H1 (cell line): ENCODE measurements at regions not wholly inside any gene's neighbourhood (a gene's known extent, or its start where the extent isn't known, plus 50 kb on each side); places are given as distances from the start of the nearest gene placed in this dataset.

Experiments used
- CTCF ChIA-PET: fragments of 300-600 bp; sonication (Branson Sonifier 250); formaldehyde crosslinking; loops from one replicate; lab custom pipeline; 2021; ENCODE audit not compliant: partially characterized antibody; lab: Charles Lee
- POLR2A ChIA-PET: fragments of 300-600 bp; sonication (Branson Sonifier 250); formaldehyde crosslinking; loops from one replicate; lab custom pipeline; 2021; ENCODE audit warnings: inconsistent platforms; ENCODE audit not compliant: partially characterized antibody; lab: Charles Lee
- DNase-seq, 2 experiments: peaks; one replicate each; pipeline versions ENCODE4 v3.0.0 to v3.0.0-alpha.2; 2010 to 2022; ENCODE audit warnings: low spot score in 2 of 2, low read depth in 1 of 2, mixed read lengths in 1 of 2
- FAIRE-seq: peaks from 2 replicates; lab custom pipeline; 2011; peaks lifted over from hg19 to GRCh38; lab: Jason Lieb, UNC
- H2AFZ ChIP-seq: 2 replicates; pipeline ENCODE4 v1.8.1; 2012; ENCODE audit warnings: low read length, inconsistent platforms
- H2AK5ac ChIP-seq: 2 replicates; pipeline ENCODE4 v1.6.1; 2013; ENCODE audit warnings: low read depth, low read length
- H2BK120ac ChIP-seq: replicated peaks from 2 replicates; pipeline ENCODE3; 2013; ENCODE audit warnings: low read depth, low read length, inconsistent platforms
- H2BK12ac ChIP-seq: 2 replicates; pipeline ENCODE4 v1.6.1; 2013; ENCODE audit warnings: low read depth, low read length
- H2BK15ac ChIP-seq: 2 replicates; pipeline ENCODE4 v1.6.1; 2013; ENCODE audit warnings: low read length
- H2BK20ac ChIP-seq: 2 replicates; pipeline ENCODE4 v1.6.1; 2013; ENCODE audit warnings: low read length
- H2BK5ac ChIP-seq: 2 replicates; pipeline ENCODE4 v1.6.1; 2013; ENCODE audit warnings: low read depth, low read length
- H3K14ac ChIP-seq: 2 replicates; pipeline ENCODE4 v1.6.1; 2013; ENCODE audit warnings: inconsistent platforms; ENCODE audit not compliant: insufficient read length
- H3K18ac ChIP-seq: 2 replicates; pipeline ENCODE4 v1.6.1; 2013; ENCODE audit warnings: low read length; ENCODE audit errors: extremely low read depth
- H3K23ac ChIP-seq: 2 replicates; pipeline ENCODE4 v1.6.1; 2013; ENCODE audit warnings: inconsistent platforms; ENCODE audit not compliant: insufficient read length
- H3K23me2 ChIP-seq: 2 replicates; pipeline ENCODE4 v1.6.1; 2013; ENCODE audit warnings: low read depth, low read length
- H3K27ac ChIP-seq: 2 replicates; pipeline ENCODE4 v1.6.1; 2011; ENCODE audit warnings: low read depth, low read length, inconsistent platforms
- H3K27me3 ChIP-seq, 4 experiments: replicated peaks in 1 of 4; 1 replicate in 1 of 4; 2 replicates in 3 of 4; pipeline versions ENCODE4 v1.6.1 to v1.8.1; 2011 to 2013; ENCODE audit warnings: low read length in 3 of 4, mild to moderate bottlenecking in 3 of 4, inconsistent platforms in 2 of 4, mixed read lengths in 2 of 4, moderate library complexity in 1 of 4; ENCODE audit not compliant: control insufficient read depth in 3 of 4, insufficient read depth in 3 of 4; ENCODE audit errors: extremely low read depth in 1 of 4
- H3K36me3 ChIP-seq, 4 experiments: 2 replicates each; pipeline versions ENCODE4 v1.6.1 to v1.8.1; 2011 to 2013; ENCODE audit warnings: mild to moderate bottlenecking in 4 of 4, low read length in 3 of 4, moderate library complexity in 2 of 4, control low read depth in 1 of 4, inconsistent platforms in 1 of 4; ENCODE audit not compliant: insufficient read depth in 4 of 4, control insufficient read depth in 2 of 4
- H3K4ac ChIP-seq: replicated peaks from 2 replicates; pipeline ENCODE3; 2013; ENCODE audit warnings: low read length, low read depth, mixed read lengths, inconsistent platforms; ENCODE audit not compliant: insufficient read length
- H3K4me1 ChIP-seq, 4 experiments: replicated peaks in 1 of 4; 1 replicate in 1 of 4; 2 replicates in 3 of 4; pipeline versions ENCODE4 v1.6.1 to v1.8.1; 2011 to 2013; ENCODE audit warnings: low read length in 3 of 4, inconsistent platforms in 2 of 4, mixed read lengths in 1 of 4; ENCODE audit not compliant: insufficient read depth in 4 of 4, control insufficient read depth in 3 of 4
- H3K4me2 ChIP-seq, 2 experiments: 2 replicates each; pipeline versions ENCODE4 v1.6.1 to v1.8.1; 2011 to 2013; ENCODE audit warnings: low read depth in 2 of 2, low read length in 2 of 2, control low read depth in 1 of 2, inconsistent platforms in 1 of 2, mild to moderate bottlenecking in 1 of 2; ENCODE audit not compliant: insufficient read depth in 1 of 2
- H3K4me3 ChIP-seq, 4 experiments: fragments of 200-600, 300-600 bp in 1 of 4; sonication (generic), shearing (Covaris generic), sonication (Bioruptor Twin) in 1 of 4; 2 replicates each; pipeline versions ENCODE4 v1.5.1 to v1.8.1; 2011 to 2016; ENCODE audit warnings: low read length in 4 of 4, low read depth in 3 of 4, control low read depth in 2 of 4, inconsistent platforms in 2 of 4, mild to moderate bottlenecking in 2 of 4, mixed read lengths in 1 of 4, moderate library complexity in 1 of 4; ENCODE audit not compliant: insufficient read depth in 2 of 4; ENCODE audit errors: extremely low read depth in 1 of 4
- H3K56ac ChIP-seq: replicated peaks from 2 replicates; pipeline ENCODE3; 2013; ENCODE audit warnings: low read depth, mild to moderate bottlenecking, mixed read lengths, low read length, inconsistent platforms; ENCODE audit not compliant: insufficient read length
- H3K79me1 ChIP-seq: 2 replicates; pipeline ENCODE4 v1.6.1; 2013; ENCODE audit warnings: low read depth, low read length, control low read depth
- H3K79me2 ChIP-seq, 2 experiments: 2 replicates each; pipeline versions ENCODE4 v1.6.1 to v1.8.1; 2012 to 2013; ENCODE audit warnings: low read length in 2 of 2, mild to moderate bottlenecking in 2 of 2, inconsistent platforms in 1 of 2; ENCODE audit not compliant: insufficient read depth in 2 of 2, control insufficient read depth in 1 of 2
- H3K9ac ChIP-seq, 4 experiments: replicated peaks in 1 of 4; 1 replicate in 1 of 4; 2 replicates in 3 of 4; pipeline versions ENCODE4 v1.6.1 to v1.8.1; 2011 to 2013; ENCODE audit warnings: low read depth in 3 of 4, low read length in 3 of 4, control low read depth in 2 of 4, mild to moderate bottlenecking in 2 of 4, moderate library complexity in 2 of 4, inconsistent platforms in 1 of 4; ENCODE audit errors: extremely low read depth in 1 of 4
- H3K9me3 ChIP-seq, 2 experiments: 2 replicates each; pipeline versions ENCODE4 v1.6.1 to v1.8.1; 2012 to 2013; ENCODE audit warnings: mild to moderate bottlenecking in 2 of 2, moderate library complexity in 2 of 2, control low read depth in 1 of 2, inconsistent platforms in 1 of 2, low read depth in 1 of 2, low read length in 1 of 2, mixed read lengths in 1 of 2; ENCODE audit not compliant: insufficient read depth in 2 of 2
- H4K20me1 ChIP-seq, 2 experiments: replicated peaks in 1 of 2; 2 replicates each; pipeline versions ENCODE3 to v1.8.1; 2011 to 2013; ENCODE audit warnings: inconsistent platforms in 2 of 2, low read length in 2 of 2, mild to moderate bottlenecking in 1 of 2; ENCODE audit not compliant: insufficient read depth in 2 of 2, control insufficient read depth in 1 of 2
- H4K5ac ChIP-seq: 2 replicates; pipeline ENCODE4 v1.6.1; 2013; ENCODE audit warnings: low read length, low read depth, mixed read lengths, inconsistent platforms; ENCODE audit not compliant: insufficient read length
- H4K8ac ChIP-seq: 2 replicates; pipeline ENCODE4 v1.8.0; 2013; ENCODE audit warnings: mild to moderate bottlenecking, moderate library complexity, low read length, inconsistent platforms; ENCODE audit not compliant: insufficient read depth; ENCODE audit errors: extremely low read depth
- H4K91ac ChIP-seq: replicated peaks from 2 replicates; pipeline ENCODE3; 2013; ENCODE audit warnings: low read length, mixed read lengths, inconsistent platforms; ENCODE audit not compliant: insufficient read length
- CBX5 ChIP-seq: fragments of 300-800, 300-1000 bp; sonication (generic); IDR thresholded peaks from 2 replicates; pipeline ENCODE4 v1.7.1; 2016; ENCODE audit warnings: antibody characterized with exemption, low read length, low read depth
- SUZ12 ChIP-seq: fragments of 200-600 bp; sonication (generic); IDR thresholded peaks from 2 replicates; pipeline ENCODE4 v1.6.1; 2012; ENCODE audit warnings: mild to moderate bottlenecking, inconsistent platforms, low read length, moderate library complexity, mixed read lengths
- TAF1 ChIP-seq: IDR thresholded peaks from 2 replicates; pipeline ENCODE4 v1.6.1; 2011; ENCODE audit warnings: mild to moderate bottlenecking, low read depth, low read length
- WGBS, 2 experiments: shearing (Covaris generic) in 1 of 2; methylation state at CpG; one replicate each; pipeline versions ENCODE4 v1.1.6 to v1.1.7; 2013 to 2015; ENCODE audit warnings: low lambda C conversion rate in 2 of 2, mixed read lengths in 2 of 2, inconsistent platforms in 1 of 2, low coverage in 1 of 2, missing lambda C conversion rate in 1 of 2; ENCODE audit not compliant: insufficient replicate concordance in 2 of 2, insufficient coverage in 1 of 2, insufficient read length in 1 of 2; ENCODE audit errors: extremely low coverage in 1 of 2, missing lambda C conversion rate in 1 of 2; 5-methylcytosine and 5-hydroxymethylcytosine counted together
- TF ChIP-seq, protein P1 (sequence below): IDR thresholded peaks from 2 replicates; pipeline ENCODE4 v1.6.1; 2012; ENCODE audit warnings: inconsistent platforms

DNA sequence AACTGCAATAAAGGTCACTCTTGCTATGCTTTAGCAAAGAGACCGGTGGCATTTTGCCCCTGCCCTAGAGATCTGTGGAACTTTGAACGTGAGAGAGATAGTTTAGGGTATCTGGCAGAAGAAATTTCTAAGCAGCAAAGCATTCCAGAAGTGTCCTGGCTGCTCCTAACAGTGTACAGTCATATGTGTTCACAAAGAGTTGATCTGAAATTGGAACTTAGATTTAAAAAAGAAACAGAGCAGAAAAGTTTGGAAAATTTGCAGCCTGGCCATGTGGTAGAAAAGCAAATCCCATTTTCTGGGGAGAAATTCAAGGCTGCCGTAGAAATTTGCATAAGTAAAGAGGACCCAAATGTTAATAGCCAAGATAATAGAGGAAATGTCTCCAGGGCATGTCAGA lies 169.2 kb downstream of the FGF1 start:
- Histone ChIP-seq H3K18ac (no peak overlapping the region), H2BK15ac (no peak overlapping the region), H3K23me2 (no peaks in the 10 kb centered on the region), H3K36me3 (no peaks in the 10 kb centered on the region), H3K4me1 (peaks cover 0 to 7% (median 3%) of the 10 kb centered on the region in 4 experiments; a peak in 2 of 7 replicates), H3K23ac (no peak overlapping the region), H4K5ac (no peak overlapping the region), H3K9me3 (peaks cover 7 to 8% of the 10 kb centered on the region in 2 experiments; a peak in 2 of 4 replicates), H3K4me2 (no peak overlapping the region), H2BK120ac (no peak overlapping the region), H3K56ac (no peak overlapping the region), H2AK5ac (no peak overlapping the region), H2AFZ (no peak overlapping the region), H2BK5ac (no peak overlapping the region), H4K20me1 (no peaks in the 10 kb centered on the region), H3K14ac (no peak overlapping the region), H3K27ac (no peak overlapping the region), H3K4me3 (no peak overlapping the region), H3K4ac (no peak overlapping the region), H3K27me3 (no peaks in the 10 kb centered on the region), H3K9ac (no peak overlapping the region), H4K8ac (no peak overlapping the region), H3K79me2 (no peaks in the 10 kb centered on the region), H2BK12ac (no peak overlapping the region), H4K91ac (no peak overlapping the region), H3K79me1 (no peaks in the 10 kb centered on the region), H2BK20ac (no peak overlapping the region)
- DNase-seq (no peak), FAIRE-seq (no peak)
- ChIA-PET POLR2A (no interaction called here), CTCF (interaction anchor here (1.1 kb wide), 1 partner anchor 32 kb away, joined by 3 read pairs; no protein-coding TSS in a partner anchor)
- 94% methylated on average over 3 of the region's 3 CpGs; no CpG with 5 or more reads in 1 of the 2 experiments for WGBS, 2 experiments
- TF ChIP-seq, protein P1, sequence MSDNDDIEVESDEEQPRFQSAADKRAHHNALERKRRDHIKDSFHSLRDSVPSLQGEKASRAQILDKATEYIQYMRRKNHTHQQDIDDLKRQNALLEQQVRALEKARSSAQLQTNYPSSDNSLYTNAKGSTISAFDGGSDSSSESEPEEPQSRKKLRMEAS, result no peak
- TF ChIP-seq CBX5 (no peak), SUZ12 (no peak), TAF1 (no peak)
